Activated CD4-positive, alpha-beta T cell treated with anti-CD3 and anti-CD28 coated beads, Interleukin-2, amount 10 ng/mL, durations not matched to agents 7 days and 5 days (primary cell): ENCODE measurements at regions not wholly inside any gene's neighbourhood (a gene's known extent, or its start where the extent isn't known, plus 50 kb on each side); places are given as distances from the start of the nearest gene placed in this dataset.

Experiments used
- CTCF ChIA-PET: fragments of 350-600 bp; sonication (Branson Sonifier 250); formaldehyde crosslinking; loops from one replicate; lab custom pipeline; 2021; ENCODE audit warnings: antibody characterized with exemption; lab: Charles Lee
- POLR2A ChIA-PET: fragments of 350-600 bp; sonication (Branson Sonifier 250); formaldehyde crosslinking; loops from one replicate; lab custom pipeline; 2021; ENCODE audit warnings: antibody characterized with exemption; lab: Charles Lee
- DNase-seq: peaks from one replicate; pipeline ENCODE4 v3.0.0-alpha.2; 2020
- H3K27ac Mint-ChIP-seq: one replicate; pipeline ENCODE4 v1.8.0; 2021; ENCODE audit warnings: mild to moderate bottlenecking, moderate library complexity, mixed read lengths
- H3K27me3 Mint-ChIP-seq: one replicate; pipeline ENCODE4 v1.8.0; 2021; ENCODE audit warnings: mixed read lengths
- H3K36me3 Mint-ChIP-seq: one replicate; pipeline ENCODE4 v1.8.0; 2021; ENCODE audit warnings: low read depth, mixed read lengths
- H3K4me1 Mint-ChIP-seq: one replicate; pipeline ENCODE4 v1.8.0; 2021; ENCODE audit warnings: mixed read lengths
- H3K4me3 Mint-ChIP-seq: one replicate; pipeline ENCODE4 v1.8.0; 2021; ENCODE audit warnings: mild to moderate bottlenecking, moderate library complexity, mixed read lengths
- H3K9me3 Mint-ChIP-seq: one replicate; pipeline ENCODE4 v1.8.0; 2021; ENCODE audit warnings: mixed read lengths

DNA sequence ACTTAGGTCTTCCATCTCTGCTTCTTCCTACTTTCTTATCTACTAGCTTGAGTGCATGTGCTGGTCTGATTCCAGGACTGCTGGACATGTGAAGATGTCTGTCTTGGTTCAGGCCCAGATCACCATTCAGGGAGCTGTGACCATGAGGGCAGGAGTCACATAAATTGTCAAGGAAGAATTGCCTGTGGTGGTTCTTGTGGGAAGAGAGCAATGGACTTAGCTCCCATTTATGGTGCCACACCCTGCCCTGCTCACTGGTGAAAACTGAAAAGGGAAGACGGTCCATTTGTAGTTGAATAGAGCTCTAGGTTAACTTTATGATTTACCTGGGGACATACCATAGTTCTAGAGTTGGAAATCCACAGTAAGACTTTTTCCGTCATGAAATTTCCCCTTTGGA, 244.3 kb upstream of the ZNF608 start:
- Mint-ChIP-seq H3K27ac (no peak overlapping the region), H3K36me3 (no peaks in the 10 kb centered on the region), H3K4me3 (no peak overlapping the region), H3K27me3 (no peaks in the 10 kb centered on the region), H3K9me3 (peaks cover 7% of the 10 kb centered on the region), H3K4me1 (no peaks in the 10 kb centered on the region)
- no peak for DNase-seq
- POLR2A ChIA-PET, result no interaction called here
- CTCF ChIA-PET, result no interaction called here

DNA sequence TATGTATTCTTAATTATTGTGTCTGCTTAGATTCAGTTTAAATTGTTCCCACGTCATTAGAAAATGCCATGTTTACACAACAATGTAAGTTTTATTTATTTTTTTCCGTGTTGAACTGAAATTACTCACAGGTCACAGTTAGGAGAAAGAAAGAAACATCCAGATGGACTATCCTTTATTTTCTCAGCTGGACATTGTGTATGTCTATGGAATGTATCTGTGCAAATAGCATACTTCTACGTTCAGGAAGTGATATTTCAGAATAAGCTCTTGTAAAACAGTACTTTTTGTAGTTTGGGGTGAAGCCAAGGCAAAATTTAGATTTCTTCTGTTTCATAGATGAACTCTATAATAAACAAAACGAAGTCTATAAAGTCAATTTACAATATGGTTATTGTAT, 249.0 kb upstream of the ZNF608 start:
- ChIA-PET POLR2A (no interaction called here), CTCF (interaction anchor here (0.8 kb wide), 1 partner anchor 9 kb away, joined by 3 read pairs; no protein-coding TSS in a partner anchor)
- Mint-ChIP-seq H3K36me3 (no peaks in the 10 kb centered on the region), H3K9me3 (peaks cover 2% of the 10 kb centered on the region), H3K4me3 (no peak overlapping the region), H3K27ac (no peak overlapping the region), H3K4me1 (no peaks in the 10 kb centered on the region), H3K27me3 (no peaks in the 10 kb centered on the region)
- no peak for DNase-seq

DNA sequence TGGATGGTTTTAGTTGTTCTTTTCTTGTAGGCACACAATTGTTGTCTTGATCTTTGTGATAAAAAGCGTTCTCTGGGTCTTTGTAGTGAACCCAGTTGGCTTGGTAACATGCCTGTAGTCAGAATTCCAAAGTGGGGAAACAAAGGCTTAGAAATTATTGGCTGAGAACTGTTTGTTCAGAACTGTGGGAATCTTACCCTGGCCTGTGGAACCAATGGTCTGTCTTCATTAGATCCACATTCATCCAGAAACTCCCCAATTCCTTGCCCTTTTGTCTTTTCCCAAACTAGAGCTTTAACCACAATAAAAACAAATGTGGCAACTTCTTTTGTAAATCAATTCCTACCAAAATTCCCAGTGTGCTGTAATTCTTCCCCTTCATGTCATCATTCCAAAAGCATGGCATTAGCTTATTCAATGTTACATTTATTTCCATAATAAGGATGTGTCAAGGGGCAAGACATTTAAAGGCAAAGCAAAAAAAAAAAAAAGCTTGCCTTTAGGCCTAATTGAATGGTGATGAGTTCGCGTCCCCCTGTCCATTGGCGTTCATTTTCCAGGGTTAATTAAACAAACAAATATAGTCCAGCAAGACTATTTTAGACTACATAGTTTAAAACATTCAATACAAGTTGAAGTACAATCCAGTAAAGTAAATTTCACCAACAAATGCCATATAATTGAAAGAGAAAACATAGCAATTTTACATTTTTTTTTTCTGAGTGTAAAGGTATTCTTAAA, 249.8 kb upstream of the ZNF608 start:
- no peaks in the 10 kb centered on the region for H3K4me1 Mint-ChIP-seq
- ChIA-PET POLR2A (no interaction called here), CTCF (no interaction called here)
- H3K27ac Mint-ChIP-seq, result no peak overlapping the region
- no peak overlapping the region for H3K4me3 Mint-ChIP-seq
- DNase-seq, result no peak
- peaks cover 2% of the 10 kb centered on the region for H3K9me3 Mint-ChIP-seq
- no peaks in the 10 kb centered on the region for H3K36me3 Mint-ChIP-seq
- no peaks in the 10 kb centered on the region for H3K27me3 Mint-ChIP-seq

DNA sequence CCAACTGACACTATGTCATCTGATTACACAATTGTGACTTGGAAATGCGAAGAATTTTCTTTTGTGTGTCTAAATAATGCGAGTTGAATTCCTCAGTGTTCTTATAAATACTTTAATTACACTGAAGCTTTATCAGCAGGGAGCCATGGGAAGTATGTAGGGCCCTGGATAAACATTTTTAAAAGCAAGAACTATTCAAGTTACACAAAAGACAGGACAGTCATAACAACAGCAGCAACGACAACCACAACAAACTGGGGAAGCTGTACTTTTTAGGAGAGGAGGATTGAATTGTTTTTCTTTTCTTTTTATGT, 250.3 kb upstream of the ZNF608 start:
- DNase-seq, result no peak
- ChIA-PET CTCF (no interaction called here), POLR2A (no interaction called here)
- Mint-ChIP-seq H3K27ac (no peak overlapping the region), H3K9me3 (peaks cover 2% of the 10 kb centered on the region), H3K4me3 (no peak overlapping the region), H3K27me3 (no peaks in the 10 kb centered on the region), H3K36me3 (no peaks in the 10 kb centered on the region), H3K4me1 (no peaks in the 10 kb centered on the region)

DNA sequence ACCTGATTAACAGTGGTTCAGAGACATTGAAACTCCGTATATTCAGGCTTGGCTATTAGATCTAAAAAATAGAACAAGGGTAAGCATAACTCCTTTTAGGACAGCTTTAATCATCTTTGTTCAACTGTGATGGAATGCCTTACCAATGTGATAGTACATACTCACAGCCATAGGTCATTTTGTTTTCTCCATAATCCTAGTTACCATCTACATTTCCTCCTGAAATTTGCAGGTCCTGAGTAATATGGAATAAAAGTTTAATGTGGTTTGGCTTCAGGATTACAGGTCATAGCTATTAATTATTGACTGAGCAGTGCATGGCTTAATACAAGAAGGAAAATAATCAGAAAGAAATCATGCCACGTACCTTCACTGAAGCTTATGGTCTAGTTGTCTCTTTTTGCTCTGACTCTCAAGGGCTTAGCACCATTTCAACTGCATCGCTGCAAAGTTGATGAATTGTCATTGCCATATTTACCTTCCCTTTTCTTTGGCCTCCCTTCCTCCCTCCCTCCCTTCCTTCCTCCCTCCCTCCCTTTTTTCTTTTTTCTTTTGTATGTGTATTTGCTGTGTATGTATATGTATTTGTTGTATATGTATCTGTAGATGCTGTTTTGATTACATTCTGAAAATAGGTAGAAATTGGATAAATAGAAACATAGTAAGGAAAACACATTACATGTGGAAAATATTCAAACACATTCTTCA, 250.9 kb upstream of the ZNF608 start:
- Mint-ChIP-seq H3K36me3 (no peaks in the 10 kb centered on the region), H3K4me3 (no peak overlapping the region), H3K4me1 (no peaks in the 10 kb centered on the region), H3K9me3 (peaks cover 2% of the 10 kb centered on the region), H3K27me3 (no peaks in the 10 kb centered on the region), H3K27ac (no peak overlapping the region)
- ChIA-PET CTCF (no interaction called here), POLR2A (no interaction called here)
- no peak for DNase-seq

DNA sequence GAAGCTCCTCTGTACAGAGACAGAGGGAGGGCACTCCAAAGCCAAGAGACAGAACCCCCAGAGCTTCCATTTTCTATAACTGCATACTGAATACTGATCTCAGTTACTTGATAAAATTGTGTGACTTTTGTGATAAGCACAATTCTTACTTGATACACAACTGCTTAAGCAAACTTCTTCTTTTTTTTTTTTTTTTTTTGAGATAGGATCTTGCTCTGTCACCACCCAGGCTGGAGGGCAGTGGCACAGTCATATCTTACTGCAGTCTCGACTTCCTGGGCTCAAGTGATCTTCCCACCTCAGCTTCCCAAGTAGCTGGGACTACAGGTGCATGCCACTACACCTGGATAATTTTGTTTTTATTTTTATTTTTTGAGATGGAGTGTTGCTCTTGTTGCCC, 252.1 kb upstream of the ZNF608 start:
- Mint-ChIP-seq H3K4me3 (no peak overlapping the region), H3K9me3 (peaks cover 2% of the 10 kb centered on the region), H3K27me3 (no peaks in the 10 kb centered on the region), H3K27ac (no peak overlapping the region), H3K36me3 (no peaks in the 10 kb centered on the region), H3K4me1 (no peaks in the 10 kb centered on the region)
- POLR2A ChIA-PET, result no interaction called here
- CTCF ChIA-PET, result no interaction called here
- DNase-seq, result no peak

DNA sequence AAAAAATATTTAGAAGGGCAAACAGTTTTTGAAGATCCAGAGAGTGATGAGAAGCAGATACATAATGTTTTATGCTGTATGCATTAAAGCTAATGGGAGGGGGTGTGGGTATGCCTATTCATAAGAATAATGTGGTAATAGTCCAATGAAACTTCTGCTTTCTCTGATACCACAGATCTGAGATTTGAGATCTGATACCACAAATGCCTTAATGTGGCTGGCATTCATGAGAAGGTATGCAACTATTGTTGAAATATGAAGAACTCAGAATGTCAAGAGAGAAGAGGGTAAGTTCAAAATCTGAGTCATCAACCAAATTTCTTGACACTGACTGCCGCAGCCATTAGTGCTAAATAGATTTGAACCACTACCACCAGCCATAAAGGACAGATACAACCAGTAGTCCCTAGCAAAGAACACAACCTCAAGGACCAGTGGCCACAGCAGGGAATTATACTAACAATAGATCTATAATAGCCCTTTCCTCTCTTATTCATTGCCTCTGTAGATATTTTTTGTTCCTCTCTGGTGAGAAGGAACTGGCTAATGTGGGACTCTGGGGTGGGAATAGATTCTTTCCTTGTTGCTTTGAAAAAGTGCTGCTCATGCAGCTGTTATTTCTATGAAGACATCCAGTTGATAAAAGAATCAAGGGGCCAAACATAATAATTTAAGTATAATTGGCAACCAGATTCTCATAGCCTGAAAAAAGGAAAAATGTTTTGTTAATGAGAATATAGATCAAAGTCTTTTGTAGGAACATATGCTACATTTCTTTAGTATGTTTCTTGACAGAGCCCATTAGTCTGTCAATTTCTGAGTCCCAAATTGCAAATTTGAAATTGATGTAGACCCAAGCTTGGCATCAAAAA, 256.5 kb upstream of the ZNF608 start:
- Mint-ChIP-seq H3K27me3 (no peaks in the 10 kb centered on the region), H3K4me1 (no peaks in the 10 kb centered on the region), H3K27ac (no peak overlapping the region), H3K9me3 (peaks cover 2% of the 10 kb centered on the region), H3K36me3 (no peaks in the 10 kb centered on the region), H3K4me3 (no peak overlapping the region)
- ChIA-PET CTCF (no interaction called here), POLR2A (no interaction called here)
- DNase-seq, result no peak

DNA sequence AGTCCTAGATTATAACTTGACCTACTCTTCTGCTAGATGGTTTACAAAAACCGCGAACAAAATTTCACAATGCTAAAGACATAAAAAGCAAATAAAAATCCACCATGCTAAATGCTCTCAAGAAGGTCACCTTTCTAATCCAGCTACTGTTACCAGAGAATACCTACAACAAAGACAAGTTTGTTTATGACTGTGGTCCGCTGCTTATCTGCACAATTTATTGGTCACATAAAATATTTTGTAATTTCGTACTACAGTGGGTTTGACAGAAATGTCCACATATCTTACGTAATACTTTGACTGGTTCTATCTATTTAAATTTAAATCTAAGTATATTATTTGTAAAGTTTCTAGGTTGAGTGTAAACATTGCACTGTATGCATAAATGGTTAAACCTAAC, 257.6 kb upstream of the ZNF608 start:
- no peak overlapping the region for H3K27ac Mint-ChIP-seq
- H3K36me3 Mint-ChIP-seq, result no peaks in the 10 kb centered on the region
- ChIA-PET CTCF (interaction anchor here (1.1 kb wide), 1 partner anchor 9 kb away, joined by 3 read pairs; no protein-coding TSS in a partner anchor), POLR2A (no interaction called here)
- no peaks in the 10 kb centered on the region for H3K9me3 Mint-ChIP-seq
- no peaks in the 10 kb centered on the region for H3K4me1 Mint-ChIP-seq
- H3K4me3 Mint-ChIP-seq, result no peak overlapping the region
- DNase-seq, result no peak
- no peaks in the 10 kb centered on the region for H3K27me3 Mint-ChIP-seq

DNA sequence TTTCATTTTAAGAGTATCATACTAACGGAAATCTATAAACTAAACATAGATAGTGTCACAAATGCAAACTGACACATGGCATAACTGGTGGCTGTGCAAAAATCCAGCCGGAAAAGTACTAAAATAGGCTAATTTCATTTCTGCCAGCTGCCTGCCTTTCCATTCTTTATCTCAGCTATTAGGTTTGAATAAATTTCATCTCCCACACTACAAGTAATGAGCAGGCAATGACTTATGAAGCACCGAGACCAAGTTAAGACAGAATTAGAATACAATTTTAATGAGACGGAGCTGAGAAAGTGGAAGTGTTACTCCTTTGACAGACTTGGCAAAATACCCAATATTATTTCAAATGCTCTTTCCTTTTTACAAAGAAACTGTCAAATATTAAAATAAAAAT, 258.8 kb upstream of the ZNF608 start:
- ChIA-PET POLR2A (no interaction called here), CTCF (no interaction called here)
- no peaks in the 10 kb centered on the region for H3K36me3 Mint-ChIP-seq
- H3K4me1 Mint-ChIP-seq, result no peaks in the 10 kb centered on the region
- no peak for DNase-seq
- H3K9me3 Mint-ChIP-seq, result no peaks in the 10 kb centered on the region
- H3K27ac Mint-ChIP-seq, result no peak overlapping the region
- H3K27me3 Mint-ChIP-seq, result no peaks in the 10 kb centered on the region
- H3K4me3 Mint-ChIP-seq, result no peak overlapping the region

DNA sequence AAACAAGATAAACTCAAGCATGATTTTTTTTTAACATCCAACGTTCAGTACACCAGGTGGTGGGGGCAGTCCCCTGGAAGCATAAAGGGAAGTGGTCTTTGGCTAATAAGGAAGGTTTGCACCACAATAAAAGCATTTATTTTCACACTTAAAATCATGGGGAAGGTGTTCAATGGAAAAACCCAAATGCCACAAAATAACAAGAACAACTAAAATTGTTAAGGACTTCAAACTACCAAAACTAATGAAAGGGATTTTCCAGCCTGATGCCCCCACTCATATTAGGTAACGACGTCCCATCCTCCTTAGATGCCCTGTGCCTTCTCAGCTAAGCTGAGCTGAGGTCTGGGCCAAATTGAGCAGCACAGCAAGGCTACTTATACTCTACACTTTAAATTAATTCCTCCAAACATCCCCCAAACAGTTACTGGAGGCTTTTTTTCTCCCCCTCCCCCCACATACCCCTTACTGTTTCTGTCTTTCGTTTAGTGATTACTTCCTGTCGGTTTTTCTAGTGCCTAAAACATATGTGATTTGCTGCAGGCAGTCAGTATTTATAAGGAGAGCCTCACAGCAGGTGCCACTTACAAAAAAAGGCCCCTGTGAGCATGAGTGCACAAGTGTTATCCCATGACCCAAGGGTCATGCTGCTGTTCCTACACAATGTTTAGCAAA, 259.7 kb upstream of the ZNF608 start:
- H3K9me3 Mint-ChIP-seq, result no peaks in the 10 kb centered on the region
- no peak overlapping the region for H3K4me3 Mint-ChIP-seq
- H3K27me3 Mint-ChIP-seq, result no peaks in the 10 kb centered on the region
- DNase-seq, result no peak
- H3K4me1 Mint-ChIP-seq, result no peaks in the 10 kb centered on the region
- no peaks in the 10 kb centered on the region for H3K36me3 Mint-ChIP-seq
- ChIA-PET POLR2A (no interaction called here), CTCF (interaction anchor here (0.5 kb wide), 1 partner anchor 19 kb away, joined by 4 read pairs; no protein-coding TSS in a partner anchor)
- H3K27ac Mint-ChIP-seq, result no peak overlapping the region

DNA sequence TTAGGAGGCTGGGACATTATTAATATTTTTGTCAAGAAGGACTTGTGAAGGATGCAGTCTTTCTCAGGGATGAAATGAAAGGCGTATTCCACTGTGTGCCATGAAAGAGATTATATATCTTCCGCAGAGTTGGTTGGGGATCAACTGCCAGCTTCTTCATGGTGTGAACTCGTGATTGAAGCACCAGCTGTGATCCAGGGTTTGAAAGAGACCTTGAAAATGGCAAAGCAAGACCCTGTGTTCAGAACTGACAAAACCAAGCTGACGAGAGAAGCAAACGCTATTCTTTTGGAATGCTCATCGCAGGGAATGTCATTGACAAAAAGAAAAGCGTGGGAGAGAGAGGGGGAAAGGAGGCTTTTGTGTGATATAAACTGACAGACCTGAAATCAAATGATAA, 263.9 kb upstream of the ZNF608 start:
- H3K4me3 Mint-ChIP-seq, result no peak overlapping the region
- H3K9me3 Mint-ChIP-seq, result no peaks in the 10 kb centered on the region
- H3K4me1 Mint-ChIP-seq, result no peaks in the 10 kb centered on the region
- no peak for DNase-seq
- no peaks in the 10 kb centered on the region for H3K36me3 Mint-ChIP-seq
- ChIA-PET CTCF (no interaction called here), POLR2A (interaction anchor here (0.5 kb wide), 1 partner anchor 1126 kb away, joined by 4 read pairs; no protein-coding TSS in a partner anchor)
- H3K27ac Mint-ChIP-seq, result no peak overlapping the region
- H3K27me3 Mint-ChIP-seq, result peaks cover 2% of the 10 kb centered on the region

DNA sequence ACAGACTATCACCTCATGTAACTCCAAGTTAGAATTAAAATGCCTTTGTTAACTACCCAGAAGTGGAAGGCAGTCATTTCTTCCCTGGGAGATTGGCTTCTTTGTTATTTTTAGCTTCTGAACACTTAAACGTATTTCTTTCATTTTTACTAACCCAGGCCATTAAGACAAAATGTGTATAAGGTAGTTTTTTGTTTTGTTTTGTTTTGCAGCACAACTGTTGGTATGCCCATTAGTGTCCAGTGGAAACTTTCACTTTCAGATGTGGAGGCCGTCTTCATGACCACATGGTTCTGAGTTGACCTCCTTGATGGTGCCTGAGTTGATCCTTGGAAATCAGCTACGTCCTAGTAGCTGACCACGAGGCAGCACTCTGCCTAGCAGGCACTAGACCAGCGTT, 264.6 kb upstream of the ZNF608 start:
- ChIA-PET CTCF (no interaction called here), POLR2A (no interaction called here)
- peaks cover 2% of the 10 kb centered on the region for H3K27me3 Mint-ChIP-seq
- no peak for DNase-seq
- no peaks in the 10 kb centered on the region for H3K9me3 Mint-ChIP-seq
- no peak overlapping the region for H3K27ac Mint-ChIP-seq
- H3K4me1 Mint-ChIP-seq, result no peaks in the 10 kb centered on the region
- no peak overlapping the region for H3K4me3 Mint-ChIP-seq
- no peaks in the 10 kb centered on the region for H3K36me3 Mint-ChIP-seq
